GM23338 (cell line): ENCODE measurements at regions not wholly inside any gene's neighbourhood (a gene's known extent, or its start where the extent isn't known, plus 50 kb on each side); places are given as distances from the start of the nearest gene placed in this dataset.

Experiments
- ATAC-seq: fragments of 200-7000 bp; cut with Tn5 transposase; 3 replicates; pipeline ENCODE4 v1.9.1; 2020
- DNase-seq: peaks from one replicate; pipeline ENCODE4 v3.0.0-alpha.2; 2015; ENCODE audit warnings: low spot score
- H2AFZ ChIP-seq: fragments of 200-600 bp; sonication (generic); 2 replicates; pipeline ENCODE4 v1.8.0; 2016; ENCODE audit warnings: antibody characterized with exemption, mild to moderate bottlenecking, moderate library complexity
- H3F3A ChIP-seq: fragments of 200-600 bp; sonication (generic); replicated peaks from 2 replicates; pipeline ENCODE4 v1.8.0; 2017; ENCODE audit warnings: antibody characterized with exemption, mixed run types, low read depth
- H3K27ac ChIP-seq: fragments of 200-600 bp; sonication (generic); 2 replicates; pipeline ENCODE4 v1.6.1; 2016; ENCODE audit warnings: low read depth
- H3K27me3 ChIP-seq: fragments of 200-600 bp; sonication (generic); 2 replicates; pipeline ENCODE4 v1.8.0; 2016; ENCODE audit warnings: mild to moderate bottlenecking, mixed run types, moderate library complexity; ENCODE audit not compliant: insufficient read depth
- H3K36me3 ChIP-seq: fragments of 200-600 bp; sonication (generic); 2 replicates; pipeline ENCODE4 v1.8.0; 2016; ENCODE audit warnings: mild to moderate bottlenecking; ENCODE audit not compliant: insufficient read depth
- H3K4me1 ChIP-seq: fragments of 200-600 bp; sonication (generic); 2 replicates; pipeline ENCODE4 v1.8.0; 2016; ENCODE audit warnings: mild to moderate bottlenecking, moderate library complexity; ENCODE audit not compliant: insufficient read depth
- H3K4me2 ChIP-seq: fragments of 200-600 bp; sonication (generic); 2 replicates; pipeline ENCODE4 v1.7.1; 2017; ENCODE audit warnings: mixed run types
- H3K4me3 ChIP-seq: fragments of 200-600 bp; sonication (generic); 2 replicates; pipeline ENCODE4 v1.6.1; 2016; ENCODE audit warnings: mixed run types
- H3K79me2 ChIP-seq: fragments of 200-600 bp; sonication (generic); replicated peaks from 2 replicates; pipeline ENCODE4 v1.8.0; 2017; ENCODE audit warnings: mild to moderate bottlenecking; ENCODE audit not compliant: insufficient read depth
- H3K9me2 ChIP-seq: fragments of 200-600 bp; sonication (generic); 2 replicates; pipeline ENCODE4 v1.8.0; 2017; ENCODE audit not compliant: insufficient read depth
- H4K20me1 ChIP-seq: fragments of 200-600 bp; sonication (generic); replicated peaks from 2 replicates; pipeline ENCODE4 v1.8.0; 2017; ENCODE audit warnings: mild to moderate bottlenecking; ENCODE audit not compliant: insufficient read depth
- H3K27ac Mint-ChIP-seq: 2 replicates; pipeline ENCODE4 v1.8.0; 2020; ENCODE audit warnings: inconsistent platforms, mild to moderate bottlenecking, moderate library complexity, mixed read lengths
- H3K27me3 Mint-ChIP-seq: 3 replicates; pipeline ENCODE4 v1.8.0; 2022; ENCODE audit warnings: low read depth, mild to moderate bottlenecking, moderate library complexity, mixed read lengths, inconsistent platforms; ENCODE audit not compliant: insufficient read depth, poor library complexity
- H3K36me3 Mint-ChIP-seq: 3 replicates; pipeline ENCODE4 v1.8.0; 2021; ENCODE audit warnings: low read depth, mild to moderate bottlenecking, inconsistent platforms, moderate library complexity, mixed read lengths
- H3K4me1 Mint-ChIP-seq: 3 replicates; pipeline ENCODE4 v1.8.0; 2020; ENCODE audit warnings: mild to moderate bottlenecking, inconsistent platforms, mixed read lengths
- H3K4me3 Mint-ChIP-seq: 3 replicates; pipeline ENCODE4 v1.8.0; 2021; ENCODE audit warnings: moderate library complexity, mild to moderate bottlenecking, inconsistent platforms, mixed read lengths
- H3K9me3 Mint-ChIP-seq: 3 replicates; pipeline ENCODE4 v1.8.0; 2020; ENCODE audit warnings: moderate library complexity, mild to moderate bottlenecking, inconsistent platforms, mixed read lengths
- EZH2 ChIP-seq: fragments of 200-600 bp; sonication (generic); IDR thresholded peaks from one replicate; pipeline ENCODE4 v1.8.0; 2017; ENCODE audit warnings: antibody characterized with exemption, mild to moderate bottlenecking, low read depth; ENCODE audit not compliant: unreplicated experiment
- EZH2phosphoT487 ChIP-seq: fragments of 200-600 bp; sonication (generic); IDR thresholded peaks from one replicate; pipeline ENCODE4 v1.8.1; 2018; ENCODE audit warnings: antibody characterized with exemption; ENCODE audit not compliant: unreplicated experiment
- NANOG ChIP-seq: IDR thresholded peaks from 2 replicates; pipeline ENCODE4 v1.6.1; 2016; ENCODE audit warnings: antibody characterized with exemption, borderline replicate concordance
- POLR2AphosphoS5 ChIP-seq: IDR thresholded peaks from 2 replicates; pipeline ENCODE4 v1.6.1; 2016; ENCODE audit warnings: antibody characterized with exemption, low read depth
- REST ChIP-seq: IDR thresholded peaks from one replicate; pipeline ENCODE4 v1.6.1; 2018; ENCODE audit warnings: antibody characterized with exemption; ENCODE audit not compliant: unreplicated experiment
- ZNF114 ChIP-seq: fragments of 250-450 bp; sonication (Bioruptor Pico); IDR thresholded peaks from 2 replicates; pipeline ENCODE4 v1.5.0; 2020; ENCODE audit warnings: mild to moderate bottlenecking, moderate library complexity
- TF ChIP-seq, protein P1 (sequence below): IDR thresholded peaks from 2 replicates; pipeline ENCODE4 v1.6.1; 2016; ENCODE audit warnings: antibody characterized with exemption
- TF ChIP-seq, protein P2 (sequence below), 2 experiments: fragments of 200-600 bp in 1 of 2; sonication (generic) in 1 of 2; conservative IDR thresholded peaks; 2 replicates each; pipeline versions ENCODE4 v1.5.1 to v1.6.1; 2016 to 2017; ENCODE audit warnings: antibody characterized with exemption in 2 of 2, low read depth in 2 of 2, mild to moderate bottlenecking in 2 of 2, moderate library complexity in 1 of 2
- TF ChIP-seq, protein P3 (sequence below): fragments of 250-450 bp; sonication (Bioruptor Pico); IDR thresholded peaks from 2 replicates; pipeline ENCODE4 v1.5.0; 2020; ENCODE audit warnings: mild to moderate bottlenecking, moderate library complexity

DNA sequence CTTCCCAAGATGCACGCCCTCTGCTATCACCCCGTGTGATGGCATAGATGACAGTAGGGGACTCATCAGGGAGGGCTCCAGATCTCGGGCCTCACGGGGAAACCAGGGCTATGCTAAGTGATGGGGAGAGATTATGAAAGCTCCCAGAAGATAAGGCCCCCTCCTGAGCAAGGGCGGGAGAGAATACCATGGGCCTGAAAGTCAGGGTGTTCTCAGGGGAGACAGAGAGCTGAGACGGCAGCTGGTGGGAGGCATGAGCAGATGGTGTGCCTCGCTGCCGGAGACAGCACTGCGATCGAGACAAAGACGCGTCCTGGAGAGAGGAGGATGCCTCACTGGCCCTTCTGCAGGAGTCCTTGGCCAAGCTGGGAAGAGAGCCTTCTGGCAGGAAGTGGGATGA is 106.5 kb upstream of the ADPGK start (continued):
- TF ChIP-seq EZH2phosphoT487: no peak
- no peak for TF ChIP-seq POLR2AphosphoS5
- TF ChIP-seq REST: no peak
- TF ChIP-seq, protein P1, sequence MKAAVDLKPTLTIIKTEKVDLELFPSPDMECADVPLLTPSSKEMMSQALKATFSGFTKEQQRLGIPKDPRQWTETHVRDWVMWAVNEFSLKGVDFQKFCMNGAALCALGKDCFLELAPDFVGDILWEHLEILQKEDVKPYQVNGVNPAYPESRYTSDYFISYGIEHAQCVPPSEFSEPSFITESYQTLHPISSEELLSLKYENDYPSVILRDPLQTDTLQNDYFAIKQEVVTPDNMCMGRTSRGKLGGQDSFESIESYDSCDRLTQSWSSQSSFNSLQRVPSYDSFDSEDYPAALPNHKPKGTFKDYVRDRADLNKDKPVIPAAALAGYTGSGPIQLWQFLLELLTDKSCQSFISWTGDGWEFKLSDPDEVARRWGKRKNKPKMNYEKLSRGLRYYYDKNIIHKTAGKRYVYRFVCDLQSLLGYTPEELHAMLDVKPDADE: no peak

- H3K4me1 Mint-ChIP-seq: no peaks in the 10 kb centered on the region
- Histone ChIP-seq H3K27me3 (no peaks in the 10 kb centered on the region), H3K4me3 (no peak overlapping the region), H3K4me2 (no peak overlapping the region), H2AFZ (no peak overlapping the region), H3F3A (no peaks in the 10 kb centered on the region), H3K4me1 (no peaks in the 10 kb centered on the region), H3K27ac (no peak overlapping the region), H3K79me2 (no peaks in the 10 kb centered on the region), H3K9me2 (0 out of 2 replicates have a peak, but pooled peaks cover 5% of the 10 kb centered on the region), H4K20me1 (no peaks in the 10 kb centered on the region), H3K36me3 (no peaks in the 10 kb centered on the region)
- DNase-seq: no peak
- no peak overlapping the region for H3K4me3 Mint-ChIP-seq
- H3K27ac Mint-ChIP-seq: no peak overlapping the region
- no peaks in the 10 kb centered on the region for H3K36me3 Mint-ChIP-seq
- ATAC-seq: no peak
- H3K27me3 Mint-ChIP-seq: peaks cover 4% of the 10 kb centered on the region
- H3K9me3 Mint-ChIP-seq: no peaks in the 10 kb centered on the region
- no peak for TF ChIP-seq NANOG
- TF ChIP-seq REST: no peak
- TF ChIP-seq, protein P2, sequence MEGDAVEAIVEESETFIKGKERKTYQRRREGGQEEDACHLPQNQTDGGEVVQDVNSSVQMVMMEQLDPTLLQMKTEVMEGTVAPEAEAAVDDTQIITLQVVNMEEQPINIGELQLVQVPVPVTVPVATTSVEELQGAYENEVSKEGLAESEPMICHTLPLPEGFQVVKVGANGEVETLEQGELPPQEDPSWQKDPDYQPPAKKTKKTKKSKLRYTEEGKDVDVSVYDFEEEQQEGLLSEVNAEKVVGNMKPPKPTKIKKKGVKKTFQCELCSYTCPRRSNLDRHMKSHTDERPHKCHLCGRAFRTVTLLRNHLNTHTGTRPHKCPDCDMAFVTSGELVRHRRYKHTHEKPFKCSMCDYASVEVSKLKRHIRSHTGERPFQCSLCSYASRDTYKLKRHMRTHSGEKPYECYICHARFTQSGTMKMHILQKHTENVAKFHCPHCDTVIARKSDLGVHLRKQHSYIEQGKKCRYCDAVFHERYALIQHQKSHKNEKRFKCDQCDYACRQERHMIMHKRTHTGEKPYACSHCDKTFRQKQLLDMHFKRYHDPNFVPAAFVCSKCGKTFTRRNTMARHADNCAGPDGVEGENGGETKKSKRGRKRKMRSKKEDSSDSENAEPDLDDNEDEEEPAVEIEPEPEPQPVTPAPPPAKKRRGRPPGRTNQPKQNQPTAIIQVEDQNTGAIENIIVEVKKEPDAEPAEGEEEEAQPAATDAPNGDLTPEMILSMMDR (conservative IDR thresholded peaks at IDR 0.05; ENCODE audit: low read depth in 2 of 2): no peak
- no peak for TF ChIP-seq EZH2
- TF ChIP-seq, protein P3, sequence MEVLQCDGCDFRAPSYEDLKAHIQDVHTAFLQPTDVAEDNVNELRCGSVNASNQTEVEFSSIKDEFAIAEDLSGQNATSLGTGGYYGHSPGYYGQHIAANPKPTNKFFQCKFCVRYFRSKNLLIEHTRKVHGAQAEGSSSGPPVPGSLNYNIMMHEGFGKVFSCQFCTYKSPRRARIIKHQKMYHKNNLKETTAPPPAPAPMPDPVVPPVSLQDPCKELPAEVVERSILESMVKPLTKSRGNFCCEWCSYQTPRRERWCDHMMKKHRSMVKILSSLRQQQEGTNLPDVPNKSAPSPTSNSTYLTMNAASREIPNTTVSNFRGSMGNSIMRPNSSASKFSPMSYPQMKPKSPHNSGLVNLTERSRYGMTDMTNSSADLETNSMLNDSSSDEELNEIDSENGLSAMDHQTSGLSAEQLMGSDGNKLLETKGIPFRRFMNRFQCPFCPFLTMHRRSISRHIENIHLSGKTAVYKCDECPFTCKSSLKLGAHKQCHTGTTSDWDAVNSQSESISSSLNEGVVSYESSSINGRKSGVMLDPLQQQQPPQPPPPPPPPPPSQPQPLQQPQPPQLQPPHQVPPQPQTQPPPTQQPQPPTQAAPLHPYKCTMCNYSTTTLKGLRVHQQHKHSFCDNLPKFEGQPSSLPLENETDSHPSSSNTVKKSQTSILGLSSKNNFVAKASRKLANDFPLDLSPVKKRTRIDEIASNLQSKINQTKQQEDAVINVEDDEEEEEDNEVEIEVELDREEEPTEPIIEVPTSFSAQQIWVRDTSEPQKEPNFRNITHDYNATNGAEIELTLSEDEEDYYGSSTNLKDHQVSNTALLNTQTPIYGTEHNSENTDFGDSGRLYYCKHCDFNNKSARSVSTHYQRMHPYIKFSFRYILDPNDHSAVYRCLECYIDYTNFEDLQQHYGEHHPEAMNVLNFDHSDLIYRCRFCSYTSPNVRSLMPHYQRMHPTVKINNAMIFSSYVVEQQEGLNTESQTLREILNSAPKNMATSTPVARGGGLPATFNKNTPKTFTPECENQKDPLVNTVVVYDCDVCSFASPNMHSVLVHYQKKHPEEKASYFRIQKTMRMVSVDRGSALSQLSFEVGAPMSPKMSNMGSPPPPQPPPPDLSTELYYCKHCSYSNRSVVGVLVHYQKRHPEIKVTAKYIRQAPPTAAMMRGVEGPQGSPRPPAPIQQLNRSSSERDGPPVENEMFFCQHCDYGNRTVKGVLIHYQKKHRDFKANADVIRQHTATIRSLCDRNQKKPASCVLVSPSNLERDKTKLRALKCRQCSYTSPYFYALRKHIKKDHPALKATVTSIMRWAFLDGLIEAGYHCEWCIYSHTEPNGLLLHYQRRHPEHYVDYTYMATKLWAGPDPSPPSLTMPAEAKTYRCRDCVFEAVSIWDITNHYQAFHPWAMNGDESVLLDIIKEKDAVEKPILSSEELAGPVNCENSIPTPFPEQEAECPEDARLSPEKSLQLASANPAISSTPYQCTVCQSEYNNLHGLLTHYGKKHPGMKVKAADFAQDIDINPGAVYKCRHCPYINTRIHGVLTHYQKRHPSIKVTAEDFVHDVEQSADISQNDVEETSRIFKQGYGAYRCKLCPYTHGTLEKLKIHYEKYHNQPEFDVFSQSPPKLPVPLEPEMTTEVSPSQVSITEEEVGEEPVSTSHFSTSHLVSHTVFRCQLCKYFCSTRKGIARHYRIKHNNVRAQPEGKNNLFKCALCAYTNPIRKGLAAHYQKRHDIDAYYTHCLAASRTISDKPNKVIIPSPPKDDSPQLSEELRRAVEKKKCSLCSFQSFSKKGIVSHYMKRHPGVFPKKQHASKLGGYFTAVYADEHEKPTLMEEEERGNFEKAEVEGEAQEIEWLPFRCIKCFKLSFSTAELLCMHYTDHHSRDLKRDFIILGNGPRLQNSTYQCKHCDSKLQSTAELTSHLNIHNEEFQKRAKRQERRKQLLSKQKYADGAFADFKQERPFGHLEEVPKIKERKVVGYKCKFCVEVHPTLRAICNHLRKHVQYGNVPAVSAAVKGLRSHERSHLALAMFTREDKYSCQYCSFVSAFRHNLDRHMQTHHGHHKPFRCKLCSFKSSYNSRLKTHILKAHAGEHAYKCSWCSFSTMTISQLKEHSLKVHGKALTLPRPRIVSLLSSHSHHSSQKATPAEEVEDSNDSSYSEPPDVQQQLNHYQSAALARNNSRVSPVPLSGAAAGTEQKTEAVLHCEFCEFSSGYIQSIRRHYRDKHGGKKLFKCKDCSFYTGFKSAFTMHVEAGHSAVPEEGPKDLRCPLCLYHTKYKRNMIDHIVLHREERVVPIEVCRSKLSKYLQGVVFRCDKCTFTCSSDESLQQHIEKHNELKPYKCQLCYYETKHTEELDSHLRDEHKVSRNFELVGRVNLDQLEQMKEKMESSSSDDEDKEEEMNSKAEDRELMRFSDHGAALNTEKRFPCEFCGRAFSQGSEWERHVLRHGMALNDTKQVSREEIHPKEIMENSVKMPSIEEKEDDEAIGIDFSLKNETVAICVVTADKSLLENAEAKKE (CRISPR knock-in tag): no peak
- TF ChIP-seq ZNF114 (CRISPR knock-in tag): no peak
- TF ChIP-seq EZH2phosphoT487: no peak
Measured at GRCh38 chr15:72889545-72889944, 106.0 kb upstream of the ADPGK start.
